H1 (cell line): ENCODE measurements at regions not wholly inside any gene's neighbourhood (a gene's known extent, or its start where the extent isn't known, plus 50 kb on each side); places are given as distances from the start of the nearest gene placed in this dataset.

ENCODE experiments used
- CTCF ChIA-PET: fragments of 300-600 bp; sonication (Branson Sonifier 250); formaldehyde crosslinking; loops from one replicate; lab custom pipeline; 2021; ENCODE audit not compliant: partially characterized antibody; lab: Charles Lee
- POLR2A ChIA-PET: fragments of 300-600 bp; sonication (Branson Sonifier 250); formaldehyde crosslinking; loops from one replicate; lab custom pipeline; 2021; ENCODE audit warnings: inconsistent platforms; ENCODE audit not compliant: partially characterized antibody; lab: Charles Lee
- DNase-seq, 2 experiments: peaks; one replicate each; pipeline versions ENCODE4 v3.0.0 to v3.0.0-alpha.2; 2010 to 2022; ENCODE audit warnings: low spot score in 2 of 2, low read depth in 1 of 2, mixed read lengths in 1 of 2
- FAIRE-seq: peaks from 2 replicates; lab custom pipeline; 2011; peaks lifted over from hg19 to GRCh38; lab: Jason Lieb, UNC
- H2AFZ ChIP-seq: 2 replicates; pipeline ENCODE4 v1.8.1; 2012; ENCODE audit warnings: low read length, inconsistent platforms
- H2AK5ac ChIP-seq: 2 replicates; pipeline ENCODE4 v1.6.1; 2013; ENCODE audit warnings: low read depth, low read length
- H2BK120ac ChIP-seq: replicated peaks from 2 replicates; pipeline ENCODE3; 2013; ENCODE audit warnings: low read depth, low read length, inconsistent platforms
- H2BK12ac ChIP-seq: 2 replicates; pipeline ENCODE4 v1.6.1; 2013; ENCODE audit warnings: low read depth, low read length
- H2BK15ac ChIP-seq: 2 replicates; pipeline ENCODE4 v1.6.1; 2013; ENCODE audit warnings: low read length
- H2BK20ac ChIP-seq: 2 replicates; pipeline ENCODE4 v1.6.1; 2013; ENCODE audit warnings: low read length
- H2BK5ac ChIP-seq: 2 replicates; pipeline ENCODE4 v1.6.1; 2013; ENCODE audit warnings: low read depth, low read length
- H3K14ac ChIP-seq: 2 replicates; pipeline ENCODE4 v1.6.1; 2013; ENCODE audit warnings: inconsistent platforms; ENCODE audit not compliant: insufficient read length
- H3K18ac ChIP-seq: 2 replicates; pipeline ENCODE4 v1.6.1; 2013; ENCODE audit warnings: low read length; ENCODE audit errors: extremely low read depth
- H3K23ac ChIP-seq: 2 replicates; pipeline ENCODE4 v1.6.1; 2013; ENCODE audit warnings: inconsistent platforms; ENCODE audit not compliant: insufficient read length
- H3K23me2 ChIP-seq: 2 replicates; pipeline ENCODE4 v1.6.1; 2013; ENCODE audit warnings: low read depth, low read length
- H3K27ac ChIP-seq: 2 replicates; pipeline ENCODE4 v1.6.1; 2011; ENCODE audit warnings: low read depth, low read length, inconsistent platforms
- H3K27me3 ChIP-seq, 4 experiments: replicated peaks in 1 of 4; 1 replicate in 1 of 4; 2 replicates in 3 of 4; pipeline versions ENCODE4 v1.6.1 to v1.8.1; 2011 to 2013; ENCODE audit warnings: low read length in 3 of 4, mild to moderate bottlenecking in 3 of 4, inconsistent platforms in 2 of 4, mixed read lengths in 2 of 4, moderate library complexity in 1 of 4; ENCODE audit not compliant: control insufficient read depth in 3 of 4, insufficient read depth in 3 of 4; ENCODE audit errors: extremely low read depth in 1 of 4
- H3K36me3 ChIP-seq, 4 experiments: 2 replicates each; pipeline versions ENCODE4 v1.6.1 to v1.8.1; 2011 to 2013; ENCODE audit warnings: mild to moderate bottlenecking in 4 of 4, low read length in 3 of 4, moderate library complexity in 2 of 4, control low read depth in 1 of 4, inconsistent platforms in 1 of 4; ENCODE audit not compliant: insufficient read depth in 4 of 4, control insufficient read depth in 2 of 4
- H3K4ac ChIP-seq: replicated peaks from 2 replicates; pipeline ENCODE3; 2013; ENCODE audit warnings: low read length, low read depth, mixed read lengths, inconsistent platforms; ENCODE audit not compliant: insufficient read length
- H3K4me1 ChIP-seq, 4 experiments: replicated peaks in 1 of 4; 1 replicate in 1 of 4; 2 replicates in 3 of 4; pipeline versions ENCODE4 v1.6.1 to v1.8.1; 2011 to 2013; ENCODE audit warnings: low read length in 3 of 4, inconsistent platforms in 2 of 4, mixed read lengths in 1 of 4; ENCODE audit not compliant: insufficient read depth in 4 of 4, control insufficient read depth in 3 of 4
- H3K4me2 ChIP-seq, 2 experiments: 2 replicates each; pipeline versions ENCODE4 v1.6.1 to v1.8.1; 2011 to 2013; ENCODE audit warnings: low read depth in 2 of 2, low read length in 2 of 2, control low read depth in 1 of 2, inconsistent platforms in 1 of 2, mild to moderate bottlenecking in 1 of 2; ENCODE audit not compliant: insufficient read depth in 1 of 2
- H3K4me3 ChIP-seq, 4 experiments: fragments of 200-600, 300-600 bp in 1 of 4; sonication (generic), shearing (Covaris generic), sonication (Bioruptor Twin) in 1 of 4; 2 replicates each; pipeline versions ENCODE4 v1.5.1 to v1.8.1; 2011 to 2016; ENCODE audit warnings: low read length in 4 of 4, low read depth in 3 of 4, control low read depth in 2 of 4, inconsistent platforms in 2 of 4, mild to moderate bottlenecking in 2 of 4, mixed read lengths in 1 of 4, moderate library complexity in 1 of 4; ENCODE audit not compliant: insufficient read depth in 2 of 4; ENCODE audit errors: extremely low read depth in 1 of 4
- H3K56ac ChIP-seq: replicated peaks from 2 replicates; pipeline ENCODE3; 2013; ENCODE audit warnings: low read depth, mild to moderate bottlenecking, mixed read lengths, low read length, inconsistent platforms; ENCODE audit not compliant: insufficient read length
- H3K79me1 ChIP-seq: 2 replicates; pipeline ENCODE4 v1.6.1; 2013; ENCODE audit warnings: low read depth, low read length, control low read depth
- H3K79me2 ChIP-seq, 2 experiments: 2 replicates each; pipeline versions ENCODE4 v1.6.1 to v1.8.1; 2012 to 2013; ENCODE audit warnings: low read length in 2 of 2, mild to moderate bottlenecking in 2 of 2, inconsistent platforms in 1 of 2; ENCODE audit not compliant: insufficient read depth in 2 of 2, control insufficient read depth in 1 of 2
- H3K9ac ChIP-seq, 4 experiments: replicated peaks in 1 of 4; 1 replicate in 1 of 4; 2 replicates in 3 of 4; pipeline versions ENCODE4 v1.6.1 to v1.8.1; 2011 to 2013; ENCODE audit warnings: low read depth in 3 of 4, low read length in 3 of 4, control low read depth in 2 of 4, mild to moderate bottlenecking in 2 of 4, moderate library complexity in 2 of 4, inconsistent platforms in 1 of 4; ENCODE audit errors: extremely low read depth in 1 of 4
- H3K9me3 ChIP-seq, 2 experiments: 2 replicates each; pipeline versions ENCODE4 v1.6.1 to v1.8.1; 2012 to 2013; ENCODE audit warnings: mild to moderate bottlenecking in 2 of 2, moderate library complexity in 2 of 2, control low read depth in 1 of 2, inconsistent platforms in 1 of 2, low read depth in 1 of 2, low read length in 1 of 2, mixed read lengths in 1 of 2; ENCODE audit not compliant: insufficient read depth in 2 of 2
- H4K20me1 ChIP-seq, 2 experiments: replicated peaks in 1 of 2; 2 replicates each; pipeline versions ENCODE3 to v1.8.1; 2011 to 2013; ENCODE audit warnings: inconsistent platforms in 2 of 2, low read length in 2 of 2, mild to moderate bottlenecking in 1 of 2; ENCODE audit not compliant: insufficient read depth in 2 of 2, control insufficient read depth in 1 of 2
- H4K5ac ChIP-seq: 2 replicates; pipeline ENCODE4 v1.6.1; 2013; ENCODE audit warnings: low read length, low read depth, mixed read lengths, inconsistent platforms; ENCODE audit not compliant: insufficient read length
- H4K8ac ChIP-seq: 2 replicates; pipeline ENCODE4 v1.8.0; 2013; ENCODE audit warnings: mild to moderate bottlenecking, moderate library complexity, low read length, inconsistent platforms; ENCODE audit not compliant: insufficient read depth; ENCODE audit errors: extremely low read depth
- H4K91ac ChIP-seq: replicated peaks from 2 replicates; pipeline ENCODE3; 2013; ENCODE audit warnings: low read length, mixed read lengths, inconsistent platforms; ENCODE audit not compliant: insufficient read length
- EP300 ChIP-seq, 2 experiments: IDR thresholded peaks; 1 replicate in 1 of 2; 2 replicates in 1 of 2; pipeline ENCODE4 v1.6.1; 2011 to 2012; ENCODE audit warnings: low read depth in 2 of 2, low read length in 2 of 2, mild to moderate bottlenecking in 2 of 2, borderline replicate concordance in 1 of 2, inconsistent platforms in 1 of 2, moderate library complexity in 1 of 2
- GTF2F1 ChIP-seq: IDR thresholded peaks from 2 replicates; pipeline ENCODE4 v1.6.1; 2012; ENCODE audit warnings: low read depth, low read length, improper control_type of control experiment, borderline replicate concordance
- RBBP5 ChIP-seq: IDR thresholded peaks from 2 replicates; pipeline ENCODE4 v1.7.1; 2012; ENCODE audit warnings: low read depth, mild to moderate bottlenecking, inconsistent platforms, low read length, moderate library complexity, borderline replicate concordance
- RFX5 ChIP-seq: IDR thresholded peaks from 2 replicates; pipeline ENCODE4 v1.6.1; 2011; ENCODE audit warnings: low read depth, low read length, improper control_type of control experiment, borderline replicate concordance
- SUZ12 ChIP-seq: fragments of 200-600 bp; sonication (generic); IDR thresholded peaks from 2 replicates; pipeline ENCODE4 v1.6.1; 2012; ENCODE audit warnings: mild to moderate bottlenecking, inconsistent platforms, low read length, moderate library complexity, mixed read lengths
- ZNF274 ChIP-seq: IDR thresholded peaks from 2 replicates; pipeline ENCODE4 v1.7.0; 2012; ENCODE audit warnings: low read length, borderline replicate concordance; ENCODE audit errors: extremely low read depth
- WGBS, 2 experiments: shearing (Covaris generic) in 1 of 2; methylation state at CpG; one replicate each; pipeline versions ENCODE4 v1.1.6 to v1.1.7; 2013 to 2015; ENCODE audit warnings: low lambda C conversion rate in 2 of 2, mixed read lengths in 2 of 2, inconsistent platforms in 1 of 2, low coverage in 1 of 2, missing lambda C conversion rate in 1 of 2; ENCODE audit not compliant: insufficient replicate concordance in 2 of 2, insufficient coverage in 1 of 2, insufficient read length in 1 of 2; ENCODE audit errors: extremely low coverage in 1 of 2, missing lambda C conversion rate in 1 of 2; 5-methylcytosine and 5-hydroxymethylcytosine counted together
- TF ChIP-seq, protein P1 (sequence below): IDR thresholded peaks from 2 replicates; pipeline ENCODE4 v1.6.1; 2011; ENCODE audit warnings: low read length, improper control_type of control experiment

DNA sequence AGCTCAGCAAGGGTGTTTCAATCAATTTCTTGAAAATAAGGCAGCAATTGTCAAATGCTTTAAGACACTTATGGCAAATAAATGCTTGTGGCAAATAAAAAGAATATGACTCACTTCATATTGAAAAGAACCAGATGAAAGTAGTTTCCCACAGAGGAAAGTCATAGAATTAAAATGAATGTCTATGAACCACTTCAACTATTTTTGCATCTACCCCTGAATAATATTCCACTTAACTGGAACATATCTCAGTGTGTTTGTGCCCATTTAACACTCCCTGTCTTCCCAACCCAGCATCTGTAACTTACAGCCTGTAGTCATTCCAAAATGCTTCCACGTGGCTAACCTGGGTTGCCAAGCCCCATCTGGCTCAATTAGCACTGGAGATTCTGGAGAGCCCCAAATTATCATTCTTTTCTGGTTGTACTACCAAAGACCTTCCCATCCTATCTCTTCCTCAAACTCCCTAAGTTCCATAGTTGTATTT lies 84.7 kb downstream of the FEM1C start:
- no peak overlapping the region for H2AFZ ChIP-seq
- H2BK20ac ChIP-seq = no peak overlapping the region
- H2BK120ac ChIP-seq = no peak overlapping the region
- H3K23me2 ChIP-seq = no peaks in the 10 kb centered on the region
- H2BK5ac ChIP-seq = no peak overlapping the region
- no peak overlapping the region for H3K23ac ChIP-seq
- no peak for FAIRE-seq
- no peaks in the 10 kb centered on the region for H4K20me1 ChIP-seq
- POLR2A ChIA-PET = no interaction called here
- peaks cover 0 to 11% (median 0%) of the 10 kb centered on the region in 4 experiments; a peak in 1 of 7 replicates for H3K4me1 ChIP-seq
- TF ChIP-seq ZNF274 (no peak), SUZ12 (no peak), EP300 (IDR thresholded peaks at IDR 0.05; ENCODE audit: borderline replicate concordance in 1 of 2, low read depth in 2 of 2, low read length in 2 of 2) (no peak), RBBP5 (no peak), RFX5 (no peak), GTF2F1 (no peak)
- TF ChIP-seq, protein P1, sequence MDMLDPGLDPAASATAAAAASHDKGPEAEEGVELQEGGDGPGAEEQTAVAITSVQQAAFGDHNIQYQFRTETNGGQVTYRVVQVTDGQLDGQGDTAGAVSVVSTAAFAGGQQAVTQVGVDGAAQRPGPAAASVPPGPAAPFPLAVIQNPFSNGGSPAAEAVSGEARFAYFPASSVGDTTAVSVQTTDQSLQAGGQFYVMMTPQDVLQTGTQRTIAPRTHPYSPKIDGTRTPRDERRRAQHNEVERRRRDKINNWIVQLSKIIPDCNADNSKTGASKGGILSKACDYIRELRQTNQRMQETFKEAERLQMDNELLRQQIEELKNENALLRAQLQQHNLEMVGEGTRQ = no peak
- H3K79me1 ChIP-seq = no peaks in the 10 kb centered on the region
- H3K9me3 ChIP-seq = no peaks in the 10 kb centered on the region
- H2BK12ac ChIP-seq = no peak overlapping the region
- H4K91ac ChIP-seq = no peak overlapping the region
- H3K4me2 ChIP-seq = no peak overlapping the region
- no peak overlapping the region for H3K4ac ChIP-seq
- no peak for DNase-seq
- H3K56ac ChIP-seq = no peak overlapping the region
- H4K8ac ChIP-seq = no peak overlapping the region
- H3K27ac ChIP-seq = no peak overlapping the region
- WGBS, 2 experiments = 74% methylated on average over 1 of the region's 1 CpG; no CpG with 5 or more reads in 1 of the 2 experiments
- no peaks in the 10 kb centered on the region for H3K27me3 ChIP-seq
- no peak overlapping the region for H2AK5ac ChIP-seq
- H4K5ac ChIP-seq = no peak overlapping the region
- no peak overlapping the region for H2BK15ac ChIP-seq
- H3K14ac ChIP-seq = no peak overlapping the region
- no peak overlapping the region for H3K9ac ChIP-seq
- CTCF ChIA-PET = interaction anchor here (0.7 kb wide), 1 partner anchor 40 kb away, joined by 3 read pairs; no protein-coding TSS in a partner anchor
- no peak overlapping the region for H3K18ac ChIP-seq
- no peaks in the 10 kb centered on the region for H3K79me2 ChIP-seq
- H3K4me3 ChIP-seq = no peak overlapping the region
- no peaks in the 10 kb centered on the region for H3K36me3 ChIP-seq
